H1 (cell line): ENCODE measurements at regions not wholly inside any gene's neighbourhood (a gene's known extent, or its start where the extent isn't known, plus 50 kb on each side); places are given as distances from the start of the nearest gene placed in this dataset.

ENCODE experiments used
- CTCF ChIA-PET: fragments of 300-600 bp; sonication (Branson Sonifier 250); formaldehyde crosslinking; loops from one replicate; lab custom pipeline; 2021; ENCODE audit not compliant: partially characterized antibody; lab: Charles Lee
- POLR2A ChIA-PET: fragments of 300-600 bp; sonication (Branson Sonifier 250); formaldehyde crosslinking; loops from one replicate; lab custom pipeline; 2021; ENCODE audit warnings: inconsistent platforms; ENCODE audit not compliant: partially characterized antibody; lab: Charles Lee
- DNase-seq, 2 experiments: peaks; one replicate each; pipeline versions ENCODE4 v3.0.0 to v3.0.0-alpha.2; 2010 to 2022; ENCODE audit warnings: low spot score in 2 of 2, low read depth in 1 of 2, mixed read lengths in 1 of 2
- FAIRE-seq: peaks from 2 replicates; lab custom pipeline; 2011; peaks lifted over from hg19 to GRCh38; lab: Jason Lieb, UNC
- H2AFZ ChIP-seq: 2 replicates; pipeline ENCODE4 v1.8.1; 2012; ENCODE audit warnings: low read length, inconsistent platforms
- H2AK5ac ChIP-seq: 2 replicates; pipeline ENCODE4 v1.6.1; 2013; ENCODE audit warnings: low read depth, low read length
- H2BK120ac ChIP-seq: replicated peaks from 2 replicates; pipeline ENCODE3; 2013; ENCODE audit warnings: low read depth, low read length, inconsistent platforms
- H2BK12ac ChIP-seq: 2 replicates; pipeline ENCODE4 v1.6.1; 2013; ENCODE audit warnings: low read depth, low read length
- H2BK15ac ChIP-seq: 2 replicates; pipeline ENCODE4 v1.6.1; 2013; ENCODE audit warnings: low read length
- H2BK20ac ChIP-seq: 2 replicates; pipeline ENCODE4 v1.6.1; 2013; ENCODE audit warnings: low read length
- H2BK5ac ChIP-seq: 2 replicates; pipeline ENCODE4 v1.6.1; 2013; ENCODE audit warnings: low read depth, low read length
- H3K14ac ChIP-seq: 2 replicates; pipeline ENCODE4 v1.6.1; 2013; ENCODE audit warnings: inconsistent platforms; ENCODE audit not compliant: insufficient read length
- H3K18ac ChIP-seq: 2 replicates; pipeline ENCODE4 v1.6.1; 2013; ENCODE audit warnings: low read length; ENCODE audit errors: extremely low read depth
- H3K23ac ChIP-seq: 2 replicates; pipeline ENCODE4 v1.6.1; 2013; ENCODE audit warnings: inconsistent platforms; ENCODE audit not compliant: insufficient read length
- H3K23me2 ChIP-seq: 2 replicates; pipeline ENCODE4 v1.6.1; 2013; ENCODE audit warnings: low read depth, low read length
- H3K27ac ChIP-seq: 2 replicates; pipeline ENCODE4 v1.6.1; 2011; ENCODE audit warnings: low read depth, low read length, inconsistent platforms
- H3K27me3 ChIP-seq, 4 experiments: replicated peaks in 1 of 4; 1 replicate in 1 of 4; 2 replicates in 3 of 4; pipeline versions ENCODE4 v1.6.1 to v1.8.1; 2011 to 2013; ENCODE audit warnings: low read length in 3 of 4, mild to moderate bottlenecking in 3 of 4, inconsistent platforms in 2 of 4, mixed read lengths in 2 of 4, moderate library complexity in 1 of 4; ENCODE audit not compliant: control insufficient read depth in 3 of 4, insufficient read depth in 3 of 4; ENCODE audit errors: extremely low read depth in 1 of 4
- H3K36me3 ChIP-seq, 4 experiments: 2 replicates each; pipeline versions ENCODE4 v1.6.1 to v1.8.1; 2011 to 2013; ENCODE audit warnings: mild to moderate bottlenecking in 4 of 4, low read length in 3 of 4, moderate library complexity in 2 of 4, control low read depth in 1 of 4, inconsistent platforms in 1 of 4; ENCODE audit not compliant: insufficient read depth in 4 of 4, control insufficient read depth in 2 of 4
- H3K4ac ChIP-seq: replicated peaks from 2 replicates; pipeline ENCODE3; 2013; ENCODE audit warnings: low read length, low read depth, mixed read lengths, inconsistent platforms; ENCODE audit not compliant: insufficient read length
- H3K4me1 ChIP-seq, 4 experiments: replicated peaks in 1 of 4; 1 replicate in 1 of 4; 2 replicates in 3 of 4; pipeline versions ENCODE4 v1.6.1 to v1.8.1; 2011 to 2013; ENCODE audit warnings: low read length in 3 of 4, inconsistent platforms in 2 of 4, mixed read lengths in 1 of 4; ENCODE audit not compliant: insufficient read depth in 4 of 4, control insufficient read depth in 3 of 4
- H3K4me2 ChIP-seq, 2 experiments: 2 replicates each; pipeline versions ENCODE4 v1.6.1 to v1.8.1; 2011 to 2013; ENCODE audit warnings: low read depth in 2 of 2, low read length in 2 of 2, control low read depth in 1 of 2, inconsistent platforms in 1 of 2, mild to moderate bottlenecking in 1 of 2; ENCODE audit not compliant: insufficient read depth in 1 of 2
- H3K4me3 ChIP-seq, 4 experiments: fragments of 200-600, 300-600 bp in 1 of 4; sonication (generic), shearing (Covaris generic), sonication (Bioruptor Twin) in 1 of 4; 2 replicates each; pipeline versions ENCODE4 v1.5.1 to v1.8.1; 2011 to 2016; ENCODE audit warnings: low read length in 4 of 4, low read depth in 3 of 4, control low read depth in 2 of 4, inconsistent platforms in 2 of 4, mild to moderate bottlenecking in 2 of 4, mixed read lengths in 1 of 4, moderate library complexity in 1 of 4; ENCODE audit not compliant: insufficient read depth in 2 of 4; ENCODE audit errors: extremely low read depth in 1 of 4
- H3K56ac ChIP-seq: replicated peaks from 2 replicates; pipeline ENCODE3; 2013; ENCODE audit warnings: low read depth, mild to moderate bottlenecking, mixed read lengths, low read length, inconsistent platforms; ENCODE audit not compliant: insufficient read length
- H3K79me1 ChIP-seq: 2 replicates; pipeline ENCODE4 v1.6.1; 2013; ENCODE audit warnings: low read depth, low read length, control low read depth
- H3K79me2 ChIP-seq, 2 experiments: 2 replicates each; pipeline versions ENCODE4 v1.6.1 to v1.8.1; 2012 to 2013; ENCODE audit warnings: low read length in 2 of 2, mild to moderate bottlenecking in 2 of 2, inconsistent platforms in 1 of 2; ENCODE audit not compliant: insufficient read depth in 2 of 2, control insufficient read depth in 1 of 2
- H3K9ac ChIP-seq, 4 experiments: replicated peaks in 1 of 4; 1 replicate in 1 of 4; 2 replicates in 3 of 4; pipeline versions ENCODE4 v1.6.1 to v1.8.1; 2011 to 2013; ENCODE audit warnings: low read depth in 3 of 4, low read length in 3 of 4, control low read depth in 2 of 4, mild to moderate bottlenecking in 2 of 4, moderate library complexity in 2 of 4, inconsistent platforms in 1 of 4; ENCODE audit errors: extremely low read depth in 1 of 4
- H3K9me3 ChIP-seq, 2 experiments: 2 replicates each; pipeline versions ENCODE4 v1.6.1 to v1.8.1; 2012 to 2013; ENCODE audit warnings: mild to moderate bottlenecking in 2 of 2, moderate library complexity in 2 of 2, control low read depth in 1 of 2, inconsistent platforms in 1 of 2, low read depth in 1 of 2, low read length in 1 of 2, mixed read lengths in 1 of 2; ENCODE audit not compliant: insufficient read depth in 2 of 2
- H4K20me1 ChIP-seq, 2 experiments: replicated peaks in 1 of 2; 2 replicates each; pipeline versions ENCODE3 to v1.8.1; 2011 to 2013; ENCODE audit warnings: inconsistent platforms in 2 of 2, low read length in 2 of 2, mild to moderate bottlenecking in 1 of 2; ENCODE audit not compliant: insufficient read depth in 2 of 2, control insufficient read depth in 1 of 2
- H4K5ac ChIP-seq: 2 replicates; pipeline ENCODE4 v1.6.1; 2013; ENCODE audit warnings: low read length, low read depth, mixed read lengths, inconsistent platforms; ENCODE audit not compliant: insufficient read length
- H4K8ac ChIP-seq: 2 replicates; pipeline ENCODE4 v1.8.0; 2013; ENCODE audit warnings: mild to moderate bottlenecking, moderate library complexity, low read length, inconsistent platforms; ENCODE audit not compliant: insufficient read depth; ENCODE audit errors: extremely low read depth
- H4K91ac ChIP-seq: replicated peaks from 2 replicates; pipeline ENCODE3; 2013; ENCODE audit warnings: low read length, mixed read lengths, inconsistent platforms; ENCODE audit not compliant: insufficient read length
- EZH2 ChIP-seq: fragments of 200-600 bp; sonication (generic); IDR thresholded peaks from 2 replicates; pipeline ENCODE4 v1.7.1; 2012; ENCODE audit warnings: low read depth, mild to moderate bottlenecking, moderate library complexity, low read length, inconsistent platforms; ENCODE audit not compliant: severe bottlenecking
- FOSL1 ChIP-seq: IDR thresholded peaks from 2 replicates; pipeline ENCODE4 v1.6.1; 2011; ENCODE audit warnings: mild to moderate bottlenecking, low read depth, low read length, moderate library complexity; ENCODE audit not compliant: insufficient read depth
- GTF2F1 ChIP-seq: IDR thresholded peaks from 2 replicates; pipeline ENCODE4 v1.6.1; 2012; ENCODE audit warnings: low read depth, low read length, improper control_type of control experiment, borderline replicate concordance
- NRF1 ChIP-seq: IDR thresholded peaks from 2 replicates; pipeline ENCODE4 v1.6.1; 2011; ENCODE audit warnings: mild to moderate bottlenecking, low read depth, low read length, improper control_type of control experiment
- POU5F1 ChIP-seq: IDR thresholded peaks from 2 replicates; pipeline ENCODE4 v1.6.1; 2011; ENCODE audit warnings: low read depth, mild to moderate bottlenecking, low read length, moderate library complexity
- RXRA ChIP-seq: IDR thresholded peaks from 2 replicates; pipeline ENCODE4 v1.6.1; 2011; ENCODE audit warnings: low read depth, mild to moderate bottlenecking, low read length, moderate library complexity; ENCODE audit not compliant: insufficient read depth
- SAP30 ChIP-seq: fragments of 300-600 bp; sonication (generic); IDR thresholded peaks from 2 replicates; pipeline ENCODE4 v1.7.1; 2012; ENCODE audit warnings: low read length, moderate library complexity, mild to moderate bottlenecking, inconsistent platforms; ENCODE audit not compliant: insufficient read depth, insufficient replicate concordance
- TAF7 ChIP-seq: optimal IDR thresholded peaks from 2 replicates; pipeline ENCODE3; 2011; ENCODE audit warnings: low read depth, mild to moderate bottlenecking, inconsistent platforms, low read length, moderate library complexity, borderline replicate concordance
- WGBS, 2 experiments: shearing (Covaris generic) in 1 of 2; methylation state at CpG; one replicate each; pipeline versions ENCODE4 v1.1.6 to v1.1.7; 2013 to 2015; ENCODE audit warnings: low lambda C conversion rate in 2 of 2, mixed read lengths in 2 of 2, inconsistent platforms in 1 of 2, low coverage in 1 of 2, missing lambda C conversion rate in 1 of 2; ENCODE audit not compliant: insufficient replicate concordance in 2 of 2, insufficient coverage in 1 of 2, insufficient read length in 1 of 2; ENCODE audit errors: extremely low coverage in 1 of 2, missing lambda C conversion rate in 1 of 2; 5-methylcytosine and 5-hydroxymethylcytosine counted together
- TF ChIP-seq, protein P1 (sequence below): IDR thresholded peaks from 2 replicates; pipeline ENCODE4 v1.6.1; 2011; ENCODE audit warnings: low read length, improper control_type of control experiment
- TF ChIP-seq, protein P2 (sequence below), 3 experiments: IDR thresholded peaks; 1 replicate in 2 of 3; 2 replicates in 1 of 3; pipeline versions ENCODE4 v1.5.1 to v1.6.1; 2011; ENCODE audit warnings: low read length in 3 of 3, mild to moderate bottlenecking in 3 of 3, inconsistent platforms in 2 of 3, low read depth in 1 of 3, moderate library complexity in 1 of 3; ENCODE audit not compliant: insufficient read depth in 1 of 3; ENCODE audit errors: control extremely low read depth in 1 of 3

DNA sequence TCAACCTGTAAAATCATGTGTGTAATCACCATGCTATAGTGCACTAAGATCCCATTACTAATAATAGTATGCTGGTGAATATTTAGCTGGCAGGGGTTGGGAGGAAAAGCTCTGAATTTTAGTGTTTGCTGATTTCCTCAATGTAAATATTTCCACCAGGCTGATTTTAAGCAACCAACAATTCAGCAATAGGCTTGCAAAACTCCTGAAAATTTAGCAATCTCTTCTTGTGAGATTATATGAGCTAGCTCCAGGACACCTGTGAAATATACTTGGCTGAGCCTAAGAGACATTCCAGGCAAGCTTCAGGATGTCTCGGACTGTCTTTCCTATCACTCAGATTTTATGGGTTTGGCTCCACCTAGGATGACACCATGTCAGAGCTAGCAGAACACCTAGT, 106.9 kb upstream of the ANO4 start:
- no peak overlapping the region for H2BK5ac ChIP-seq
- no peak overlapping the region for H3K18ac ChIP-seq
- no peak overlapping the region for H2BK20ac ChIP-seq
- POLR2A ChIA-PET, result no interaction called here
- no peaks in the 10 kb centered on the region for H3K27me3 ChIP-seq
- no peak overlapping the region for H4K91ac ChIP-seq
- H4K5ac ChIP-seq, result no peak overlapping the region
- H3K36me3 ChIP-seq, result no peaks in the 10 kb centered on the region
- H3K23ac ChIP-seq, result no peak overlapping the region
- no peak overlapping the region for H3K4me3 ChIP-seq
- no peak overlapping the region for H2AK5ac ChIP-seq
- no peak overlapping the region for H3K9ac ChIP-seq
- no peaks in the 10 kb centered on the region for H3K23me2 ChIP-seq
- H3K4me2 ChIP-seq, result no peak overlapping the region
- no peak overlapping the region for H2BK15ac ChIP-seq
- DNase-seq (no peak), FAIRE-seq (no peak)
- no peak overlapping the region for H2AFZ ChIP-seq
- H3K79me1 ChIP-seq, result no peaks in the 10 kb centered on the region
- no peak overlapping the region for H4K8ac ChIP-seq
- no peak overlapping the region for H3K14ac ChIP-seq
- H3K4ac ChIP-seq, result no peak overlapping the region
- no peak overlapping the region for H2BK120ac ChIP-seq
- CTCF ChIA-PET, result interaction anchor here (0.6 to 3.0 kb wide), 7 partner anchors 12 to 573 kb away, joined by 3 to 31 read pairs (median 4); no protein-coding TSS in a partner anchor
- WGBS, 2 experiments, result 94% methylated on average over 1 of the region's 1 CpG; no CpG with 5 or more reads in 1 of the 2 experiments
- H3K27ac ChIP-seq, result no peak overlapping the region
- H4K20me1 ChIP-seq, result no peaks in the 10 kb centered on the region
- H3K79me2 ChIP-seq, result no peaks in the 10 kb centered on the region
- H3K4me1 ChIP-seq, result no peaks in the 10 kb centered on the region; a peak in 1 of 7 replicates
- H3K56ac ChIP-seq, result no peak overlapping the region
- peaks cover 9 to 21% of the 10 kb centered on the region in 2 experiments for H3K9me3 ChIP-seq
- no peak overlapping the region for H2BK12ac ChIP-seq
- TF ChIP-seq SAP30 (no peak), RXRA (no peak), FOSL1 (no peak), NRF1 (no peak), EZH2 (no peak), TAF7 (no peak), GTF2F1 (no peak), POU5F1 (no peak)
- TF ChIP-seq, protein P1, sequence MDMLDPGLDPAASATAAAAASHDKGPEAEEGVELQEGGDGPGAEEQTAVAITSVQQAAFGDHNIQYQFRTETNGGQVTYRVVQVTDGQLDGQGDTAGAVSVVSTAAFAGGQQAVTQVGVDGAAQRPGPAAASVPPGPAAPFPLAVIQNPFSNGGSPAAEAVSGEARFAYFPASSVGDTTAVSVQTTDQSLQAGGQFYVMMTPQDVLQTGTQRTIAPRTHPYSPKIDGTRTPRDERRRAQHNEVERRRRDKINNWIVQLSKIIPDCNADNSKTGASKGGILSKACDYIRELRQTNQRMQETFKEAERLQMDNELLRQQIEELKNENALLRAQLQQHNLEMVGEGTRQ, result no peak
- TF ChIP-seq, protein P2, sequence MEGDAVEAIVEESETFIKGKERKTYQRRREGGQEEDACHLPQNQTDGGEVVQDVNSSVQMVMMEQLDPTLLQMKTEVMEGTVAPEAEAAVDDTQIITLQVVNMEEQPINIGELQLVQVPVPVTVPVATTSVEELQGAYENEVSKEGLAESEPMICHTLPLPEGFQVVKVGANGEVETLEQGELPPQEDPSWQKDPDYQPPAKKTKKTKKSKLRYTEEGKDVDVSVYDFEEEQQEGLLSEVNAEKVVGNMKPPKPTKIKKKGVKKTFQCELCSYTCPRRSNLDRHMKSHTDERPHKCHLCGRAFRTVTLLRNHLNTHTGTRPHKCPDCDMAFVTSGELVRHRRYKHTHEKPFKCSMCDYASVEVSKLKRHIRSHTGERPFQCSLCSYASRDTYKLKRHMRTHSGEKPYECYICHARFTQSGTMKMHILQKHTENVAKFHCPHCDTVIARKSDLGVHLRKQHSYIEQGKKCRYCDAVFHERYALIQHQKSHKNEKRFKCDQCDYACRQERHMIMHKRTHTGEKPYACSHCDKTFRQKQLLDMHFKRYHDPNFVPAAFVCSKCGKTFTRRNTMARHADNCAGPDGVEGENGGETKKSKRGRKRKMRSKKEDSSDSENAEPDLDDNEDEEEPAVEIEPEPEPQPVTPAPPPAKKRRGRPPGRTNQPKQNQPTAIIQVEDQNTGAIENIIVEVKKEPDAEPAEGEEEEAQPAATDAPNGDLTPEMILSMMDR (IDR thresholded peaks at IDR 0.05; ENCODE audit: control extremely low read depth in 1 of 3, insufficient read depth in 1 of 3, low read depth in 1 of 3, low read length in 3 of 3), result no peak
